HG02610 (cell line): ENCODE measurements at regions not wholly inside any gene's neighbourhood (a gene's known extent, or its start where the extent isn't known, plus 50 kb on each side); places are given as distances from the start of the nearest gene placed in this dataset.

Source experiments
- ATAC-seq: cut with Tn5 transposase; IDR thresholded peaks from one replicate; pipeline ENCODE4 v1.9.1; 2021; ENCODE audit warnings: mild to moderate bottlenecking, moderate library complexity; ENCODE audit not compliant: unreplicated experiment

DNA sequence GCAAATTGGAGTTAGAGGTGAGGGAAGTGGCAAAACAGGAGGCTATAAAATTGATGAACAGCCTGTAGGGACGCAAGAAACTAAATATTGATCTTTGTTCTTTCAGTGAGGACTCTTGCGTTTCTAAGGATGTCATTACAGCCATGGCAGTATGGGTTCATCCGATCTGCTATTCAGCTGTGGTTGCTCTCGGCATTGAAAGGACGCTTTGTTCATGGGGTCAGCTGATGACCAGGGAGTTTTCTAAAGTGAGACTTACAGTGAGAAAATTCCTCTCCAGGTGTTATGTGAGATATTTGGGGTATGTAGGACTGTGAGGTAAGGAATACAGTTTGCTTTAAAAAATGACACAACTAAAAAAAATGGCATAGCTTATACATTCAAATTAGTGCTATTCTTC, 52.7 kb upstream of the PELI1 start:
- no peak for ATAC-seq

DNA sequence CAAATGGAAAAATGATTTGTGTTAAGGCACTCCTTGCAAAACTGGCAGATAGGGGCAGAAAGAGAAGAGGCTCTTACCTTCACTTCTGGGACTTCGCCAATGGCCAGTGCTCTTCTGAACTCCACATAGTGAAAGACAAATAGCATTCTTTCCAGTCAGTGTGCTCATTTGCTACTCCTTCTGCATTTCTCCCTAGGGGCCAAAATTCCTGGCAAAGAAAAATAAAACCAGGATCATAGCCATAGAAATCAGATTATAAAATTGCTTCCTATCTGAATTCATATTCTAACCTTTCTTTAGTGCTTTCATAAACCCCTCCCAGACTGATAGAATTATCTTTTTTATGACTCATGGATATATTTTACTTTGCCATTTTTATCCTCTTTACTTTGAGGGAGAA, 56.9 kb upstream of the PELI1 start:
- ATAC-seq = no peak

DNA sequence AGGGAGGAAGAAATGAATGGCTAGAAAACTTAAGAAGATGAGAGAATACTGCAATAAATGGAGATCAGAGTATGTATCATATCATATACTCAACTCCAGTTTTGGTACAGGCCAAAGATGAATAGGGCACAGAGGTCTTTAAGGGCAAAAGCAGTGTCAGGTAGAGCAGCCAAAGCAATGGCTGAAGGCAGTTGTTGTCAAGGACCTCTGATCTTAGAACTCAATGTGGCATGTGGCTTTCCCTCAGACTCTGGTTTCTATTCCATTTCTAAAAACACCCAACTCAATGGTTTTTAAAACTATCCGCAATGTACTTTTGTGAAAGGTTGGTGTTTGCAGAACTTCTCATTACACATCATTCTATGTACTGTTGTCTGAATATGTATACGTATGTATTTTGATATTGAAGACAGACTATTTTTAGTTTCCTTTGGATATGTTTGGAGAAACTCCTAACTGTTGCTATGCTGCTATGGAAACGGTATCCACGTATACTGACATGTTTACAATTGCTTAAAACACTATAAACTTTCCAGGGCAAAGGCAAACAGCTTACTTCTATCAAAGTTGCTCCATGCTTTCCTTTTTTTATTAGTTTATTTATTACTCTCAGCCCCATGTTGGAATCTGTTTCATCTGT, 58.1 kb upstream of the PELI1 start:
- ATAC-seq = no peak

DNA sequence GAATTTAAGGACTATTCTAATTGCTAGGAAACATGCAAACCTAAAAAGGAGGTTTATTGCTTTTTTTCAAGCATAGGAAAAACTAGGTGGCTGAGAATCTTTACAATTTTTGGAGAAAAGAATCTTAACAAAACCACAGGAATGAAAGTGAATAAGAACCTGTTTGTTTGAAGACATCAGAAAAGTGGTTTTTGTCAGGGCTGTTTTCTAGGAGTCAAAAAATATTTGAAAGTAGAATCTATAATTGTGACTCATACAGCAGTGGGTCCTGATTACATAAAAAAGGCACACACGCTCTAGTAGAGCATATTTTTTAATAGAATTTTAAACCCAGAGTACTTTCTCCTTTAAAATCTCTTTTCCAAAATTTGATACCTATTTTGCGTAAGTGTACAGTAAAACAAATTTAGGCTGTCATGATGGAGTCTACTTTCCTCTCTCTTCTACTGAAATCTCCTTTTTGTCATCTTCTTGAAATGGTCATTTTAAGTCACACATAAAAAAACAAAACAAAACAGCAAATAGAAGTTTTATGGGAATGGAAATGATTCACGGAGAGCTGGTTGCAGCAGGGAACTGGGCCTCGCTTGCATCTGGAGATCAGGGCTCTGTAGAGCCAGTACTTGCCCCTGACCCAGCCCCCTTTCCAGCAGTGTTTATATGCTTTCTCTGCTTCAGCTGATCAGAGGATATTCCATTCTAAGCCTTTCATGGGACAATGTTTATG, 59.1 kb upstream of the PELI1 start:
- ATAC-seq = no peak

DNA sequence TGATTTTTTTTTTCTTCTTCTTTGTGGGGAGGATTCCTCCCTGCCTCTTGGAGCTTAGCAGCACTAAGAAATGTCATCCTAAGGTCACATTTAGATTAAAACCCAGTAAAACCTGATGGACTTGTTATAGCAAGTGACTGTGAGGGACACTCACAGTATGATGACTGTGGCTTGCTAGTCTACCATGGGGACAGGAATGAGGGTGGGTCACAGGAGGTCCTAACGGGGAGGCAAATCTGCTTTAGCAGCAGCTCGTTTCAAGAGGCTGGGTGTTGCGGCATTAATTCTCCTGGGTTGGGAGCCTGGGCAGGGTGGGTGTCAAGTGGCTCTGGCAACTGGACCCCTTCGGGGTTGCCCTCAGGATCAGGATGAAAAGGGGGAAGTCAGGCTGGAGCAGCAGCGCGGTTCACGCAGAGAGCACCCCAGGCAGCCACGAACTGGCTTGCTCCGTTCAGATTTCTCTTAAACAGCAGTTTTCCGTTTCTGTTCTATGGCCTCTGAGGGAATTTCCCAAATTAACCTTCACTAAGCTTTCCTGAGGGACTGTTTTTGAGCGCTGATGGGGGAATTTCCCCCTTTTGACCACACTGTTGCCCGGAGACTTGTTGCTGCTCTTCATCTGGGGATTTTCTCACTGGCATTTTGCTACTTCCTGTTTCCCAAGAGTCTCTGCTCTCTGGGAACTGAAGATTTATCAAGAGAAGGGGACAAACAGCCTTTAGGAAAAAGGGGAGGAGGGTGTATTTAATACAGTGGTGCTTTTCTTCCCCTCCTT, 59.8 kb upstream of the PELI1 start:
- peak; percentile 60 for ATAC-seq

DNA sequence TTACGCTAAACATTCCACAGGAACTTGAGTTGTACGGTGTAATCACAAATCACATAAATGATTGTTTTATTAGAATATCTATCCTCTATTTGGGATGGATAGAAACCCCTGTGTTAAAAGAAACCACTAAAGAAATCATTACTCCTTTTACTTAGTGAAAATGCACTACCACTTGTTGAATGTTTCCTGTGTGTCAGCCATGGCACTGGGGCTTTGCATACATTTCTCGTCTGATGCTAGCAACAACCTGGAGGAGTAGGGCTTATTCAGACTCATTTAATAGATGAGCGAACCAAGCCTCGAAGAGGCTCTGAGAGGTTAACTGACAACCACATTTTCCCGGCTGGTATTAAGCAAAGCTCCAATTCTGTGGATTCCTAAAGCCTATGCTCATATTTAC, 60.5 kb upstream of the PELI1 start:
- ATAC-seq = no peak

DNA sequence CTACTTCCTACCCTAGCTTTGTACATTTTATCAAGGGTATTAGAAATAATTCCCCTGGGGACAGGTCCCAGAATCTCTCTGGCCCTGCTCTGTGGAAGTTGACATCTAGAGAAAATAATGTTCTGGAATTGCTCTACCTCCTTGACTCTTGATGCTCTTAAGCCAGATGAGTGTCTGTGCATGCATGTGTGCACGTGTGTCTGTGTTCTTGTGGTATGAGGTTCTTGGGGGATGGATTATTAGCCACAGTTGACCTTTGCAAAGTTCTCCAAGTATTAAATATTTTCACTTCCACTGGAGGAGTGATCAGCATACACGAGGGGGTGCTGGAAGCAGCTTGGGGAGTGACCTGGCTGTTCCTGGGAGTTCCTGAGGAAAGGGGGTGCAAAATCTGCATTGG, 61.2 kb upstream of the PELI1 start:
- ATAC-seq = no peak

DNA sequence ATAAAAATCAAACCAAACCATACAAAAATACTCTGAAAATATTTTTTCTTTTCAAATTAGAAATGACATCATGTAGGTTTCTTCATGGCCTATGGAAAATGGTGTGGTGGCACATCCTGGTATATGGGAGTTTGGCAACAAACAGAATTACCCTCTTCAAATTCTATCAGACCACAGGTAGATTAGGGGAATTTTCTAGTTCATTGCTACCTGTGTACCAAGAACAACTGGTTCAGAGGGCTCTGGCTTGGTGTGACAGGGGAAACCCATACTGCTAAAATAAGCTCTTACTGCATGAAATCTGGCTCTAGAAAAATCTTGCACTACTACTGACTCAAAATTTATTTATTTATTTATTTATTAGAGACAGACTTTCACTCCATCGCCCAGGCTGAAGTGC, 63.4 kb upstream of the PELI1 start:
- no peak for ATAC-seq

DNA sequence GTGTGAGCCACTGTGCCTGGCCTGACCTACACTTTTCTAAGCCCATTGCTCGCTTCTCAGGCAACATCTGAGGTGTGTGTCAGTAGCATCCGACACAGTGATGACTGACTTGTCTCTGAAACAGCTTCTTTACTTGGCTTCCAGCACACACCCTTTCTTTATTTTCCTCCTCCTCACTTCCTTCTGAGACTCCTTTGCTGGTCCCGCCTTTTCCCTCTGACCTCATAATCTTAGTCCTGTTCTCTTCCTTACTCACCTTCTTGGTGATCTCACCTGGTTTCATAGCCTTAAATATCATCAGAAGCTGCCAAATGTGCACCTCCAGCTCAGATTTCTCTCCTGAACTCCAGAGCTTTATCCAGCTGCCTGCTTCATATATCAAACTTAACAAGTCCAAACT, 66.6 kb upstream of the PELI1 start:
- ATAC-seq = no peak

DNA sequence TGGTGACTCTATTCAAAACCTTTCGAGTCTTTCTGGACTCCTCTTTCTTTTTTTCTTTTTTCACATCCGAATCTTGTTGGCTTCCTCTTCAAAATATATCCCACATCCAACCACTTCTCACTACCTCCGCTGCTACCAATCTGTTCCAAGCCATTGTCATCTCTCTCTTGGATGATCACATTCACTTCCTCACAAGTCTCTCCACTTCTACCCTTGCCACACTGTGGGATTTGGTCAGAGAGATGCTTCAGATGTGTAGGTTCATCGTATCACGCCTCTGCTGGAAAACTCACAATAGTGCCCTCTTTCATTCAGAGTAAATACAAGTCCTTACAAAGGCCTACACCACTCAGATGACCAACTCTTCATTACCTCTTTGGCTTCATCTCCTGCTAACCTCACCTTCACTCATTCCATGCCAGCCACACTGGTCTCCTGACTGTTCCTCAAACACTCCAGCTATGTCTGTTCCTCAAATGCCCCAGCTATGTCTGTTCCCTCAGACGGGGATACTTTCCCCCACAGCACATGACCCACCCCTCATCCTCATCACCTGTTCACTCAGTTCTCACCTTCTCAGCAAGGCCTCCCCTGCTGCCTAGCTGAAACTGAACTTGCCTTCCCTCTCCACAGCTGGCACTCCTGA, 67.2 kb upstream of the PELI1 start:
- ATAC-seq = no peak

DNA sequence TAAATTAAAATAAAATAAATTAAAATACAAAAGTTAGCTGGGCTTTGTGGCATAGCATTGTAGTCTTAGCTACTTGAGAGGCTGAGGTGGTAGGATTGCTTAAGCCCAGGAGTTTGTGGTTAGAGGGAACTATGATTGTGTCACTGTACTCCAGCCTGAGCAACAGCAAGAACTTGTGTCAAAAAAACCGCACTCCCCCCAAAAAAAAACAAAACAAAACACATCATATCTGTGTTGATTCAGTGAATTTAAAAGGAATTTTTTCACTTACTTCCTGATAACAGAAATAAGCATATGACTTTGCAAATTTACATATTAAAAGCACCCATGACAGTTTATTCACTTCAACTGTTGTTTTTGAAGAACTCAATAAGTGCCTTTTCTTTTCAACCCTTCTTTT, 68.1 kb upstream of the PELI1 start:
- ATAC-seq = no peak

DNA sequence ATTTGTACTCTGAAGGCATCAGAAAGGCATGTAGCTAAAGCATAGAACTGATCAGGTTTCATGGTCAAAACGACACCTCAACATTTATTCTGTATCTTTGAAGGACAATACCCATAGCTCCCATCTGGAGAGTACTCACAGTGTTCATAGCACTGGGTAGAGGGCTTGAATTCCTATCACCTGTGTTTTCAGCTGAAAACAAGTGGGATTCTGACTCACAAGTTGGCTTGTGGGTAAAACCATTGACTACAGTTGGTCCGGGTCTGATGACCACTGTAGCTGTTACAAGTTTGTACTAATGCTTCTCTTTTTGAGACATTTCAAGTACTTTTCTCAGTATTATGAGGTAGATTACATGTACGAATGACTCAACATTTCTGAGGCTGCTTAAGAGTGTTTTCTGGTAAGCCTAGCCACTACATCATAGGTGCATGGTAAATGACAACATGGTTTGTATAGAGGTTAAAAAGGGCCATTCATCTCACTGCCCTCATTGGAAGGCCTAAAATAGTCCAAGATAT, 68.6 kb upstream of the PELI1 start:
- peak; percentile 53 for ATAC-seq

DNA sequence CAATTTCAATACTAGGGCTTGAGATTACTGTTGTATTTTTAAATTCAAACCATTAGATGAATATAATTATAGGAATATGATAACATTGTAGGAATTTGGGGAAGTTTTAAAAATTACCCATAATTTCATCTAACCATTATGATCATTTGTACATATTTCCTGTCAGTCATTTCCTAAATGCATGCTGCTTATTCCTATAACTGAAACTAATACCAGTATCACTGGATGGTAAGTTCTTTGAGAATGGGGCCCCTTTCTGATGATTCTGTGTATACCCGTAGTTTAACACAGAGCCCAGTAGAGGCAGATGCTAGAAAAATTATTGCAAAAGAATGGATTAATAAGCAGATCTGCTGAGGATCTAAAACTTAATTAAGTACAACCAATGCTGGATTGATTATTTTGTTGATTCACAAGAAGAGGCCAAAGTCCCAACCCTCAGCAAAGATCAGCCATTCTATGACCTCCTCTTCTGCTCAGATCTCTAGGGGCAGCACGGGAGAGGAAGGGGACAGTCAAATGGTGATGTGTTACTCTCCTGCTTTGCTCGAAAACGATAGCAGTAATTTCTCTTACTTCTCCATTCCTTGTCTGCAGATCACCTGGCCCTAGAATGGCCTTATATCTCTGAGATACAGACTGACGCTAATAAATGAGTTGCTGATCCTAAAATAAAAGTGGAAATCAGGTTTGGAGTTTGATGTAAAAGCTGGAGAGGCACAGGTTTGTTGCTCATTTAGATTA, 69.5 kb upstream of the PELI1 start:
- peak; percentile 41 for ATAC-seq

DNA sequence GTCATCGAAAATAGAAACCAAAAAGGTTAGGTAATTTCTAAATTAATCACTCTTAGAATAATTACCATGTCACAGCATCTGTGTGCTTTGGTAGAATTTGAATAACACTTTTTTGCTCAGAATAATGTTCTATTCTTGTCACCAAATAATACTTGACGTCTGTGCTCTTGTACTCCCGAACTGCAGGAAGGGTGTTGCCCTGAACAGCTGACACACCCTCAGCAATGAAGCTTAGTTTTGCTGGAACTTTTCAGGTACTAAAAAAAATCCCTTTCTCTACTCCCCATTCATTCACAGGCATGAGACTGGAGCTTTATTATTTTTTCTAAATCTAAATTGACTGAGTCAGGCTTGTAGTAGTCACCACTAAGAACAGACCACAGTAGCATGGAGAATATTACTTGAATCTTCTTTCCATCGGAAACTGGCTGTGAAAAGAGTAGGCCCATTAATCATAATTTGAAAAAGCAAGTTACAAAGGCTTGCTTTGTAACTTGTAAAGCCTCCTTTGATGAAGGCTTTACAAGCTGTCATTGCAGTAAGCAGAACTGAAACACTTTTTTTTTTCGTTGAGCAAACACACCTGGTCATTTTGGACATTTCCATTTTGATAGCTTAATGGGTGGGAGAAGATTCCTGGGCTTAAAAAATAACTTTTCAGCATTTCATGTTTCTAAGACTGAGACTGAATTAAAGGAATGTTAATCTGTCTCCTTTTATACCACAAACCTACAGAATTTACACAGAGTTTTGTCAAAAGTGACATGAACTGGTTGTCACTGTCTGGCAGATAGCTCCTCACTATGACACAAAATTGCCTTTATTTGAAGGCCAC, 70.3 kb upstream of the PELI1 start:
- peak; percentile 52 for ATAC-seq

DNA sequence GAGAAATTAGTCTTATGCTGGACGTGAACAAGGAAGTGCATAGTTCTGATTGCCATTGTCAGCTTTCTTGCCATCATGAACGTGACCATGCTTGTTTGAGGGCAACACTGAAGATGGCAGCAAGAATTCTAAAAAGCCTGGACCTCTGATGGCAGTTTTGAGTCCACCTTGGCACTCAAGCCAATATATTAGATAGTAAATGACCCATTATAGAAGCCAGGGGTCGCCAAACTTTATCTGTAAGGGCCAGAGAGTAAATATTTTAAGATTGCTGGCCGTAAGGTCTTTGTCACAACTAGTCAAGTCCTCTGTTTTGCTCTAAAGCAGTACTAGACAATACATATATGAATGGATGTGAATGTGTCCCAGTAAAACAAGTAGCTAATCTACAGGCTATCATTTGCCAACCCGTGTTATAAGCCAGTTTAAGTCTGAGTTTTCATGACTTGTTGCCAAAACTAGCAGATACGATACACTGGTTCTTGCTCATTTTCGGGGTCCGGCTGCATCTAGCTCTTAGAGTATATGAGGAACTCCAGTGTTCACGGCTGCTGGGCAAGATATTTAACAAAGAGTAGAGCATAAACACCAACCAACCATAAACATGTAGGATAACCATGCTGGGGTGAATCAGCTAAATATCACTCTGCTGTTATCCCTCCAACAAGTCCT, 73.1 kb upstream of the PELI1 start:
- ATAC-seq = no peak

DNA sequence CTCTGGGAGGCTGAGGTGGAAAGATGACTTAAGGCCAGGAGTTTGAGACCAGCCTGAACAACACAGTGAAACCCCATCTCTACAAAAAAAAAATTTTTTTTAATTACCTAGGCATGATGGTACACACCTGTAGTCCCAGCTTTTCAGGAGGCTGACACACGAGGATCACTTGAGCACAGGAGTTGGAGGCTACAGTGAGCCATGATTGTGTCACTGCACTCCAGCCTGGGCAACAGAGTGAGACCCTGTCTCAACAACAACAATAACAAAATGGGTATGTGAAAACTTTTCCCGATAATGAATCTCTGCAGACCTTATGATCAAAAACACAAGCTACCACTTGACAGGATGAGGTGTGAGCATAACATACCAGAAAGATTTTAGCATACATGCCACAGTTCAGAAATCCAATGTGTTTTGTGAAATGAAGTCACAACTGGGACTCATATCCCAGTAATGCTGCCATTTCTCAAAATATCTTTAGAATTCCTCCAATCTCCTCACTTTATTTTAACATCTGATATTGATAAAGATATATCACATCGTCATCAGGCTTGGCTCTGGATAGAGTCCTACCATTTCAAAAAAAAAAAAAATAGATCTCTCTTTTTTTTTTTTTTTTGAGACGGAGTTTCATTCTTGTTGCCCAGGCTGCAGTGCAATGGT, 74.0 kb upstream of the PELI1 start:
- no peak for ATAC-seq

DNA sequence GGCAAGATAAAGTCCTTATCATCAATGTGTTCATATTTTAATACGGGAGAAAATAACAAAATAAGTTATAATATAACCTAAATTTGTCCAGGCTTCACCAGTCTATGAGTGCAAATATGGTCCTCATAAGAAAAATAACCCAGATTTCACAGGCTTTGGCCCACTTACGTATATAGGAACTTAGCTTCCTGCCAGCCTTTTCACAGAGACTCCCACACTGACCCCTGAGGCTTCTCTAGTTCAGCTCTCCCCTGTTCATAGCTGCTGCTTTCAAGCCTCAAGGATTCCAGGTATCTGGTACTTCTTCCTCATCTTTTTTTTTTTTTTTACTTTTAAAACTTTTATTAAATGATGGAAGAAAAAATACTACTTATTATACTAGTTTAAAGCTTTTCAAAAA, 74.9 kb upstream of the PELI1 start:
- no peak for ATAC-seq

DNA sequence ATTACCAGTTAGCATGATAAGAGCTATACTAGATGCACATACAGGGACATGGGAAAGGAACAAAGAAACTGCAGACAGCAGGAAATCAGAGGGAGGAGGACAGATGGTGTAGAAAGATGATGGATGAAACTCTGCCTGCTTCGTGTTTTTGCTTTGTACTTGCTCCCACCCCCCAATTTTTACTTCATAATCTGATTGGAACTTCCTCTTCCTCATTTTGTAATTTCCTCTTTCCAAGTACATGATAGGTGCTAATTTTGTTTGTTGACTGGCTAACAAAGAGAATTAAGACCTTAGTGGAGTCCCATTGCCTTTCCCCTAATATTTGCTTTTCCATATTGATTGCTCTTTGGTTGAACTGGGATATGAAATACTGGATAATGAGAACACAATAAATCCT, 76.0 kb upstream of the PELI1 start:
- no peak for ATAC-seq
